Stomach (tissue), 4 donors: ENCODE measurements at regions not wholly inside any gene's neighbourhood (a gene's known extent, or its start where the extent isn't known, plus 50 kb on each side); places are given as distances from the start of the nearest gene placed in this dataset.
"Not testable (repeated sequence)": the region's sequence is repeated elsewhere in the genome, so short reads cannot be mapped to it uniquely, and the experiment has no call there.

Experiments
- CTCF ChIP-seq, 7 experiments: fragments of 450-650 bp in 4 of 7; fragments of 200-600 bp in 3 of 7; sonication (generic) in 3 of 7; IDR thresholded peaks; one replicate each; pipeline ENCODE4 v1.5.1; 2016 to 2019; ENCODE audit warnings: antibody characterized with exemption in 7 of 7, control low read depth in 2 of 7, mild to moderate bottlenecking in 1 of 7
- EP300 ChIP-seq: sonication (generic); formaldehyde crosslinking; IDR thresholded peaks from one replicate; pipeline ENCODE4 v1.6.1; 2017; ENCODE audit warnings: antibody characterized with exemption
- POLR2A ChIP-seq, 4 donors: fragments of 450-650 bp; IDR thresholded peaks; one replicate each; pipeline ENCODE4 v1.6.1; 2016; ENCODE audit warnings: antibody characterized with exemption in 4 of 4, control low read depth in 2 of 4, mild to moderate bottlenecking in 1 of 4, moderate library complexity in 1 of 4
- POLR2AphosphoS5 ChIP-seq, 3 donors: sonication (generic); formaldehyde crosslinking; IDR thresholded peaks; one replicate each; pipeline ENCODE4 v1.6.1; 2016; ENCODE audit warnings: antibody characterized with exemption in 3 of 3

- TF ChIP-seq CTCF (IDR thresholded peaks at IDR 0.05); POLR2A (IDR thresholded peaks at IDR 0.05); POLR2AphosphoS5 (IDR thresholded peaks at IDR 0.05); EP300: not testable (repeated sequence)
Measured at GRCh38 chr2:61643153-61643552, 105.0 kb upstream of the XPO1 start.
